ENCODE measurements at regions not wholly inside any gene's neighbourhood (a gene's known extent, or its start where the extent isn't known, plus 50 kb on each side); places are given as distances from the start of the nearest gene placed in this dataset.

DNA sequence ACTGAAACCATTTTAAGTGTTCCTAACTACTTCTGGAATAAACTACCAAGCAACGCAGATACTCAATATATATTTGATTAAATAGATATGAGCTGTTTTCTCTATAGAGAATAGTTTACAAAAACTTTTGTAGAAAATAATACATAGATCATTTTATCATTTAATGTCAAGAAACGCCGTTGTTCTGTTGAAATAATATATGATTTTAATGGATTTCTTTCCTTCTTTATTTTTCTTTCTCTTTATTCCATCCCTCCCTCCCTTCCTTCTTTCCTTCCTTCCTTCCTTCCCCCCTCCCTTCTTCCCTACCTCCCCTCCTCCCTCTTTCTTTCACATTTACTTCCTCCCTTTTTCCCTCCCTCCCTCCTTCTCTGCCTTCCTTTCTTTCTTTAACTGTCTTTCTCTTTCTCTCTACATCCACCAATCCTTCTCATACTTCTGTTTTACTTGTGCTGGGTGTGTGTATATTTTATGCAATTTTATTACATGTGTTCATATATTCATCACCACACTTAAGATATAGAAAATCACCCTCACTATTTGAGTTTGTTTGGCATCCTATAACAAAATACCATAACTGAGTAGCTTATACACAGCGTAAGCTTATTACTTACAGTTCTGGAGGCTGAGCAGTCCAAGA lies 230.9 kb upstream of the BRINP3 start:
- no peak overlapping the region for H2BK15ac ChIP-seq (ENCODE audit: low read depth, low read length)
- H3K27ac ChIP-seq (ENCODE audit: insufficient read length, low read depth, low read length): no peak overlapping the region
- WGBS (ENCODE audit: extremely low coverage, insufficient read length, low lambda C conversion rate): no CpG with 5 or more reads among the region's 4 CpGs

More for the DNA sequence above, 230.9 kb upstream of the BRINP3 start:
- Histone ChIP-seq H3K56ac (ENCODE audit: insufficient read length, low read depth, low read length) (no peak overlapping the region), H3T11ph (ENCODE audit: low read length) (no peak overlapping the region), H3K79me2 (ENCODE audit: insufficient read depth, low read length) (no peaks in the 10 kb centered on the region), H4K20me1 (ENCODE audit: control insufficient read depth, insufficient read depth, insufficient read length) (no peaks in the 10 kb centered on the region), H3K14ac (ENCODE audit: insufficient read depth, low read length) (no peak overlapping the region), H3K23me2 (ENCODE audit: insufficient read length, low read depth, low read length, poor library complexity, severe bottlenecking) (no peaks in the 10 kb centered on the region), H3K4me2 (ENCODE audit: insufficient read depth, insufficient read length, low read length) (no peak overlapping the region), H4K91ac (ENCODE audit: insufficient read length, low read depth, low read length) (no peak overlapping the region), H4K5ac (ENCODE audit: insufficient read length, low read depth, low read length) (no peak overlapping the region), H3K27me3 (ENCODE audit: insufficient read depth, low read length) (no peaks in the 10 kb centered on the region), H2BK5ac (ENCODE audit: insufficient read length, low read length) (no peak overlapping the region), H2AFZ (ENCODE audit: low read length) (no peak overlapping the region), H3K4ac (ENCODE audit: low read depth, low read length) (no peak overlapping the region), H3K79me1 (ENCODE audit: insufficient read depth, low read depth, low read length, poor library complexity, severe bottlenecking) (no peaks in the 10 kb centered on the region), H4K8ac (replicated peaks; ENCODE audit: insufficient read length, low read depth, low read length) (no peak overlapping the region), H2BK12ac (ENCODE audit: insufficient read length, low read depth, low read length) (no peak overlapping the region), H3K9ac (ENCODE audit: extremely low read depth, insufficient read length, low read length) (no peak overlapping the region), H3K4me1 (ENCODE audit: insufficient read depth, low read length) (no peaks in the 10 kb centered on the region), H2AK5ac (ENCODE audit: insufficient read length, low read length) (no peak overlapping the region), H3K23ac (ENCODE audit: insufficient read length, low read depth, low read length) (no peak overlapping the region), H3K18ac (ENCODE audit: insufficient read length, low read depth, low read length) (no peak overlapping the region), H2BK20ac (ENCODE audit: low read depth, low read length, poor library complexity, severe bottlenecking) (no peak overlapping the region), H2BK120ac (ENCODE audit: low read depth, low read length, poor library complexity, severe bottlenecking) (no peak overlapping the region), H3K9me3 (ENCODE audit: control insufficient read depth, low read depth, low read length) (no peaks in the 10 kb centered on the region)
- H3K4me3 Mint-ChIP-seq: no peak overlapping the region
- H3K9me3 Mint-ChIP-seq: no peaks in the 10 kb centered on the region
- H3K36me3 Mint-ChIP-seq (ENCODE audit: insufficient read depth in 1 of 3, low read depth in 3 of 3): no peaks in the 10 kb centered on the region
- no peaks in the 10 kb centered on the region for H3K4me1 Mint-ChIP-seq
- no peaks in the 10 kb centered on the region for H3K27me3 Mint-ChIP-seq (ENCODE audit: low read depth)
- no peak for TF ChIP-seq CTCF (conservative IDR thresholded peaks at IDR 0.05)
- DNase-seq: no peak
- no peak overlapping the region for H3K27ac Mint-ChIP-seq
